ENCODE measurements at regions not wholly inside any gene's neighbourhood (a gene's known extent, or its start where the extent isn't known, plus 50 kb on each side); places are given as distances from the start of the nearest gene placed in this dataset.

DNA sequence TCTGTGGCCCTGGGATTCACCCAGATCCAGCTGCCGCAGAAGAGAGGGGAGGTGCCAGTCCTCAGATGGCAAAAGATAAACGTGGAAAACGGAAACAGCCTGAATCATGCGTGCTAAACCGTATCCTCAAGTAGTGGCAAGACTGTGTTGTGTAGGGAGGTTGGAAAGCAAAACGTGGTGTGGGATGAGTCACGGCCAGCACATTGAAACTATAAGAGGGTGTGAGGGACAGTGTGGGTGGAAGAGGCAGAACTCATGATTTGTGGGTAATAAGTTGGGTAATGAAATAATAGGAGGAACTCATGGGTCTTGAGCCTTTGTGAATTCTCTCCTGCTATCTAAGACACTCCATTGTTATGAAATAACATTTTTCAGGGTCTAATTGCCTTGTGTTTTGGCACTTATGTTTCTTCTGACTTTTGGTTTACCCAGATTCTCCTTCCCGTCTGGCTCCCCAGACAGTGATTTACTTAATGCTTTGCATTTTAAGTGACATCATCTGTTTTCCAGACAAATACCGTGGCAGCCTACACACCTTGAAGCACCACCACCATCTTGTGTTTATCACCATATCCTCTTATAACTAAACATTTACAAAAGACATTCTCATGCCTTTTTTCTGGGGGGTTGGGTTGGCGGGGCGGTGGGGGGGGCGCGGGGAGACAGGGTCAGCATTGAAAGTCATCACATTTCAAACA lies 62.3 kb upstream of the PTCSC3 start:
- TF ChIP-seq, protein P1, sequence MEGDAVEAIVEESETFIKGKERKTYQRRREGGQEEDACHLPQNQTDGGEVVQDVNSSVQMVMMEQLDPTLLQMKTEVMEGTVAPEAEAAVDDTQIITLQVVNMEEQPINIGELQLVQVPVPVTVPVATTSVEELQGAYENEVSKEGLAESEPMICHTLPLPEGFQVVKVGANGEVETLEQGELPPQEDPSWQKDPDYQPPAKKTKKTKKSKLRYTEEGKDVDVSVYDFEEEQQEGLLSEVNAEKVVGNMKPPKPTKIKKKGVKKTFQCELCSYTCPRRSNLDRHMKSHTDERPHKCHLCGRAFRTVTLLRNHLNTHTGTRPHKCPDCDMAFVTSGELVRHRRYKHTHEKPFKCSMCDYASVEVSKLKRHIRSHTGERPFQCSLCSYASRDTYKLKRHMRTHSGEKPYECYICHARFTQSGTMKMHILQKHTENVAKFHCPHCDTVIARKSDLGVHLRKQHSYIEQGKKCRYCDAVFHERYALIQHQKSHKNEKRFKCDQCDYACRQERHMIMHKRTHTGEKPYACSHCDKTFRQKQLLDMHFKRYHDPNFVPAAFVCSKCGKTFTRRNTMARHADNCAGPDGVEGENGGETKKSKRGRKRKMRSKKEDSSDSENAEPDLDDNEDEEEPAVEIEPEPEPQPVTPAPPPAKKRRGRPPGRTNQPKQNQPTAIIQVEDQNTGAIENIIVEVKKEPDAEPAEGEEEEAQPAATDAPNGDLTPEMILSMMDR (IDR thresholded peaks at IDR 0.05), result no peak
- TF ChIP-seq POLR2A (IDR thresholded peaks at IDR 0.05), result no peak

Data from body of pancreas (tissue), 4 donors.